ENCODE measurements at regions not wholly inside any gene's neighbourhood (a gene's known extent, or its start where the extent isn't known, plus 50 kb on each side); places are given as distances from the start of the nearest gene placed in this dataset.
"Not testable (repeated sequence)": the region's sequence is repeated elsewhere in the genome, so short reads cannot be mapped to it uniquely, and the experiment has no call there.

DNA sequence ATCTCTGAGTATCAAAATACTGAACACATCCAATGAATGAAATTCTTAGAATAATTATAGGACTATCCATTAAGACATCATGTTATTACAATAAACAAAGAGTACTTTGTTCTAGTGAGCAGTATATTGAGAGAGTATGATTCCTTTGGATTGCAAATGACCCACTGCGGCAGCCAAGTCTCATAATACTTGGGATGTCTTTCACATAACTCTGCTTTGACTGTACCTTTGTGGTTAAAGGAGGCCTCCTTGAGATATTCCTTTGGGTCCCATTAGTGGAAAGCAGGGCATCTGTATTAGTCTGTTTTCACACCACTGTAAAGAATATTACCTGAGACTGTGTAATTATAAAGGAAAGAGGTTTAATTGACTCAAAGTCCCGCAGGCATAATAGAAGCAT is 593.8 kb downstream of the TRHDE start:
- no peak for ATAC-seq

DNA sequence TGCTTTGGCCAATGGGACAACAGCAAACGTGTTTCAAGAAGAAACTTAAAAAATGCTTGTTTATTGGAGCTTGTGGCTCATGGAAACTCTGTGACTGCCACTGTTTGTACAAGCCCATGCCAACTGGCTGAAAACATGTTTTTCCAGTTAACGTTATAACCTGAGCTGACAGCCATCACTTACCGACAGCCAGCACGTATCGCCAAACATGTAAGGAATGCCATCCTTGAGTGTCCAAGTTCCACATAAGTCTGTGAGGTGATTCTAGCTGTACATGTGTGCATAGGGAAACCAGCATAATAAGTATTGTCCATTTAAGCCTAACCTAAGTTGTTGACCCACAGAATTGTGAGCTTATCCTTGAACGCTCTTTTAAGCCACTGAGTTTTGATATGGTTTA is 596.9 kb downstream of the TRHDE start:
- no peak for ATAC-seq

DNA sequence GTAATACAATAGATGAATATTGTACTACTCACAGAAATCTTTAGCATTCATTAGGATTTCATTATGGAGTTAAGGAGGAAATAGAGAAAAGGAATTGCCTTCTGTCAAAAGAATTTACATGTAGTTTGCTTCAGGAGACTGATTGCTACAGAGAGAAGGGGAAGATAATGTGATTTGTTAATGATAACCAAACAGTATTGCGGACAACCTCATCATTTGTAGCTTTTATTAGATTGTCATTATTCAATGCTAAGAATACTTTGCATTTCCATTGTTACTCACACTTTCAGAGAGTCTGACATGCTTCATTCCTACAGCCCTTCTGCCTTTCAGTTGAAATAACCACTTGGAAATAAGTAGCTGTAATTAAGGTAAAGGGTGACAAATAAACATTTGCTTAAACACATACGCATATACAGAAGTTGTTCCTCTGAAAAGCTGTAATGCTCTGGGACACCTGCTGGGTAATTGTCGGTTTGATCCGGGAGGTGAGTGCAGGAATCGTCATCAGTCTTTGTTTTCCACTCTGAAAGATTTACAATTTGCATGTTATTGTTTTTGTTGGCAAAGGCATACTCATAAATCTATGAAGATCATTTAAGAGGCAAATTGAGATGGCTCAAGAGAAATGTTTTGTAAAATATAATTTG is 600.2 kb downstream of the TRHDE start:
- ATAC-seq, result no peak

DNA sequence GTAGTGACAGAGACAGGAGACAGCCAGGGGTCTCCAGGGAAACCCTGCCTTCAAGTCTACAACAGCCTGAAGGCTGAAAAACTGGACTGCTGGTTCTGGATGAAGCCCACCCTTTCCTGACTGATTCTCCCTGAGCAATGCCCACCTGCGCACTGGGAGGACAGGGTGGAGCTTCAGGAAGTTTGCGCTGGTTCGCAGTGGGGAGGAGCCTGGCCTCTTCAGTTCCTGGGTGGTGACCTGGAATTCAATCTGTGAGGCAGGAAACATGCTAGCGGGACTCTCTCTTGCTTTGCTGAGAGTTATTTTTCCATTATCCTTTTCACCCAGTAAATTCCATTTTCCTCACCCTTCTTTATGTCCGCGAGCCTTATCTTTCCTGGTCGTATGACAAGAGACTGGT is 600.8 kb downstream of the TRHDE start:
- ATAC-seq, result no peak

DNA sequence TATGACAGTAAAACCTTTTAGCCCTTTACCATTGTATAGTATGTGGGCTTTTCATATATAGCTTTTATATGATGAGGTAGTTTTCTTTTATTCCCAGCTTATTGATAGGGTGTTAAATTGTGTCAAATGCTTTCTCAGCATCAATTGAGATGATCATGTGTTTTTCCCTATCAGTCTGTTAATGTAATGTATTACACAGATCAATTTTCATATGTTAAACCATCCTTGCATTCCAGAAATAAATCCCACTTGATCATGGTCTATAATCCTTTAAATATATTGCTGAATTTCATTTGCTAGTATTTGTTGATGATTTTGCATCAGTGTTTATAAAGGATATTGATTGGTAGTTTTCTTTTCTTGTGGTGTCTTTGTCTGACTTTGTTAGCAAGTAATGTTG is 603.9 kb downstream of the TRHDE start:
- ATAC-seq, result no peak

DNA sequence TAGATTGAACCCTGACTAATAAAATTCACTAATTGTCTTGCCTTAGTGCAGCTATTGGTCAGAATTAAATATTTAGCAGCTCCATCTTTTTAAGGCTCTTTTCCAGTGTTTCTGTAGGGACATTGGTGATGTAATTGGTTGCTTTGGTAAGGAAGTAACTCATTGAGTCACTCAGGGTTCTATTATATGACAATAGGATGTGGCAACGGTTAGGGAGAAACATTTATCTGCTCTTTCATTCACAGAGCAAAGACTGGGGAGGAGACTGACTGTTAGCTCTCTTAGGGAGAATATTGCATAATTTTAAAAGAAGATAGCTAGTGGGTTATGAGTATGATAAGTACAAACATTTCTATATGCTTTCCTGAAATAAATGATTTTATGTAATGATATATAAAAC is 616.5 kb downstream of the TRHDE start:
- no peak for ATAC-seq

DNA sequence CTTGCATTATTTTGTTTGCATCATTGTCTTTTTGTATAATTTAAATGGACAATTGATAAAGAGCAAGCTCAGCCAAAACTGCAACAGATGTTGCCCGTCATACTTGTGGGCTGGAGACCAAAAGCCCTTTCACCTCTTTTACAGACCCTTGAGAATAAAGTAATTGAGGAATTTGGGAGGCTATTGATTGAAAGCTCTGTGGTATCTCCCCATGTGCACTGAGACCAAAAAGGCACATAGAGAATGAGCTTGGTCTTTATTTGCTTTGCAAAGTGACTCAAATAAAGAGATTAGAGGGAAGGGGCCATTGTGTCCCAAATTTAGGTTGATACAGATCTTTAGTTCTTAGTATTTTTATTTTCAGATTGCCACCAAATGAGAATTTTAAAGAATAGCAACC is 617.6 kb downstream of the TRHDE start:
- ATAC-seq, result no peak

DNA sequence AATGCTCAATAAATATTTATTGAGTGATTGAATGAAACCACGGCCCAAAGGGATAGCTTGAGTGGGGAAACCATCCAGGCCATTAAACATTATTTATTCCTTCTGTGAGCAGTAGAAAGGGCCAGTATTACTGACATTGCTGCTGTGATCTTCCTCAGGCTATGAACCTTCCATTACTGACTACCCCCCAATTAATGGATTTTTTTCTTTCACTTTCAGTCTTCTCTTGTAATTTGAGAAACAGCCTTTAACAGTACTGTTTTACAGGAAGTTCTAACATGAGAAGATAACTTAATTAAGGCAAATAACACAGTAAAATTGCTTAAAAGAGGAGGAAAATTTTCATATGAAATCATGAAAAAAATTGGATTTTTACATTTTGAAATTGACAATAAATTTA is 629.5 kb downstream of the TRHDE start:
- no peak for ATAC-seq

DNA sequence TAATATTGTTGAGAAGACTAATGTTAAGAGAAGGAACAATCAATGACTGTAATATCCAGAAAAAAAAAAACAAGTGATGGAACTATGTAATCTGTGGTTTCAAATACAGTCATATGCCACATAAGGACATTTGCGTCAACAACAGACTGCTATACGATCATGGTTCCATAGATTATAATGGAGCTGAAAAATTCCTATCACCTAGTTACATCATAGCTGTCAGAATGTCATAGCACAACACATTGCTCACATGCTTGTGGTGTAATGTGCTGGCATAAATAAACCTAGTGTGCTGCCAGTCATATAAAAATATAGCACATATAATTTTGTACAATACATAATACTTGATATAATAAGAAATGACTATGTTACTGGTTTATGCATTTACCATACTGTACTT is 653.5 kb downstream of the TRHDE start:
- ATAC-seq, result no peak

DNA sequence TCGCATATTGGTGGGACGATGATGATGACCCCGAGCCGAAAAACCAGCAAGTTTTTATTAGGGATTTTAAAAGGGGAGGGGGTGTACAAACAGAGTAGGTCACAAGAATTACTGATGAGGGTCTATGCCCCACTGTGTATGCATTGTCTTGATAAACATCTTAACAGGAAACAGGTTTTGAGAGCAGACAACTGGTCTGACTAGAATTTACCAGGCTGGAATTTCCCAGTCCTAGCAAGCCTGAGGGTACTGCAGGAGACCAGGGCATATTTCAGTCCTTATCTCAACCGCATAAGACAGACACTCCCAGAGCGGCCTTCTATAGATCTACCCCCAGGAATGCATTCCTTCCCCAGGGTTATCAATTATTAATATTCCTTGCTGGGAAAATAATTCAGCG is 659.7 kb downstream of the TRHDE start:
- ATAC-seq, result not testable (repeated sequence)

DNA sequence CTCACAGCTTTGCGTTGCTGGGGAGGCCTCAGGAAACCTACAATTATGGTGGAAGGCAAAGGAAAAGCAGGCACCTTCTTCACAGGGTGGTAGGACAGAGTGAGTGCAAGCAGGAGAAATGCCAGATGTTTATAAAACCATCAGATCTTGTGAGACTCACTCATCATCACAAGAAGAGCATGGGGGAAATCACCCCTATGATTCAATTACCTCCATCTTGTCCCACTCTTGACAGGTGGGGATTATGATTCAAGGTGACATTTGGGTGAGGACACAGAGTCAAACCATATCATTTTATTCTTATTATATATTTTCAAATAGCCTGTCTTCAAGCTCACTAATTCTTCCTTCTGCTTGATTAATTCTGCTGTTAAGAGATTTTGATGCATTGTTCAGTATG is 665.3 kb downstream of the TRHDE start:
- ATAC-seq, result no peak

DNA sequence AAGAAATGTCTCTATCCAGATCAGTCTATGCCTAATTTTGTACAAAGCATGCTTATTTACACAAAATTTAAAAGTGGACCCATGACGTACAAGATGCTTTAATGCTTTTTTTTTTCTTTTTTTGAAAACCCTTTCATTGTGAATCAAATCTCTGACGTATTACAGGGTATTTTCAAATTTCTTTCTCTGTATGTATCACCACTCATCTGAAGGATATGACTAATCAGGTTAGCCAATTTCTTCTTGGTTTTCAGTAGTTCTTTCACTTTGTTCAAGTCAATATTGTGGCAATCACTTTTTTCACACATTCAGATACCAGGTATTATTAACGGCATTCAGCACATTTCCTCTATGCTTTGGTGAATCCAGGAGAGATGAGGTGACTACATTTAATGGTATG is 685.3 kb downstream of the TRHDE start:
- ATAC-seq, result no peak

DNA sequence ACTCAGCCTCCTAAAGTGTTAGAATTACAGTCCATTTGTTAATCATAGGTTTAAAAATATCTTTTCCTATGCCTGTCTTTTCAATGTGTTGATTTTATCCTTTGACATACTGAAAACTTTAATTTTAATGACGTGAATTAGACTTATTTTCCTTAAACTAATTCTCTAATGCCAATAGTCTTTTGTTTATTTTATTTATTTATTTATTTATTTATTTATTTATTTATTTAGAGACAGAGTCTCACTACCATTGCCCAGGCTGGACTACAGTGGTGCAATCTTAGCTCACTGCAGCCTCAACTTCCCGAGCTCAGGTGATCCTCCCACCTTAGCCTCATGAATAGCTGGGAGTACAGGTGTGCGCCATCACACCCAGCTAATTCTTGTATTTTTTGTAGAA is 694.5 kb downstream of the TRHDE start:
- ATAC-seq, result no peak

DNA sequence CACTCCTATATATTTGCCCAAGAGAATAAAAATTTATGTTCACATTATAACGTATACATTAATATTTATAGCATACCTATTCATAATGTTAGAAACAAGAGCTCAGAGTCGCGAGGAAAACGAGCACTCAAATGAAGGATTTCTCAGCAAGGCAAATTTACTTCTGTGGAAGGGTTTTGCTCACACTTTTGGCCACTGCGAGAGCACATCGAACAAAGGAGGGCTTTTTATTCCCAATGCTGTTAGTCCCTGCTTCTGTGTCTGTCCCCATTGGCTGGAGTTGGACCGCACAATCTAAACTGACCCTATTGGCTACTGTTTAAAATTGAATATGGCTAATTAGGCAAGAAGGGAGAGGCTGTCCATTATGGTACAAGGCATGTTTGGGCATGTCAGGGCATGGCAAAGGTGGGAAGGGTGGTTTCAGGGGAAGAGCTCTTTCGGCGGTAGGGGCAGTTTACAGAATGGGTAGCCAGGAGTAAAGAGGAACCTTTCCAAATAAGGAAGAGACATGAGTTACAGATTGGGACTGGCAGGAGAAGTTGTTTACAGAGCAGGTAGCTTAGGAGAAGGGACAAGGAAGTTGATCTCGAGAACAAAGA is 702.9 kb downstream of the TRHDE start:
- no peak for ATAC-seq

DNA sequence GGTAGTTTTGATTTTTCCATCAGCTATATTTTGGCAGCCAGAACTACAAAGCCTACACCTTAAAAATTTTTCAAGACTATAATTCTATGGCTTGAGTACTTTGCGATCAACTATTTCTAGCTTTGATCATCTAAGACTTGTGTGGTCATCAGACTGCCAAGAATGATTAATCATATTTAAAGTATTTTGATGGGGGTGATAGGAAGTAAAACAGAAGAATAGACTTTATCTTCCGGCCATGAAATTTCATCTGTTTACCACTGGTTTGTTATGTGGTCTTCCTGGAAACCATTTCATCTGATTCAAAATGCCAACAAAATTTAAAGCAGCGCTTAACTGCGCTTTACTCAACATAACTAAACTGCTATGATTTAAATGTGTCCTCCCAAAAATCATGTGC is 706.8 kb downstream of the TRHDE start:
- no peak for ATAC-seq

DNA sequence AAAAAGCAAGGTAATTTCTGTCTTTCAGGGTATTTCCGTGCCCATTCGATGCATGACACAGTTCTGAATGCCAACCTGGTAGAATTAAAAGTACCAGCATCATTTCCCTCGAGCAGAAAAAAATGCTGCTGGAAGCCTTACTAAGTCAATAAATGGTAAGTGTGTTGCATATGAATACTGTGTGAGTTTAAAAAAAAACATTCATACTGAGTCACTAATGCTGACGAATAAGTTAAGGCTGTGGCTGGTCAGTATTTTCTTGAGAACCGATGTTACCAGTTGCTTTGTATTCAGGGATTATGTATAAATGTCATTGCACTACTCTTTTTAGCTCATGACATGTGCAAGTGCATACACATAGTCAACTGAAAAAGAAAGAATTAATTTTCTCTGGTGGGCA is 710.2 kb downstream of the TRHDE start:
- no peak for ATAC-seq

DNA sequence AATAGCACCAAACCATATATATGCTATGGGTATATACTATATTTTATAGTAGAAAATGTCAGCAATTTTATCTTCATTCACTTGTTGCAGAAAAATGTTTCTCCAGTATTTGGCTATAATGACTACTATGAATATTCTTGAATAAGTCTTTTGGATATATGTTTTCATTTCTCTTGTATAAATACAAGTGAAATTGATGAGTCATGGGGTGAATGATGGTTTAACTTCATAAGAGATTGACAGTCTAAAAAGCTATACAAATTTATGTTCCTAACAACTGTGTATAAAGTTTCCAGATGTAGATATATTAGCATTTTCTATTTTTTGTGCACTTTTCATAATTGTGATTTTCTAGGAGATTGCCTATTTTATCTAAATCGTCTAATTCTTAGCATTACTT is 714.8 kb downstream of the TRHDE start:
- ATAC-seq, result no peak

DNA sequence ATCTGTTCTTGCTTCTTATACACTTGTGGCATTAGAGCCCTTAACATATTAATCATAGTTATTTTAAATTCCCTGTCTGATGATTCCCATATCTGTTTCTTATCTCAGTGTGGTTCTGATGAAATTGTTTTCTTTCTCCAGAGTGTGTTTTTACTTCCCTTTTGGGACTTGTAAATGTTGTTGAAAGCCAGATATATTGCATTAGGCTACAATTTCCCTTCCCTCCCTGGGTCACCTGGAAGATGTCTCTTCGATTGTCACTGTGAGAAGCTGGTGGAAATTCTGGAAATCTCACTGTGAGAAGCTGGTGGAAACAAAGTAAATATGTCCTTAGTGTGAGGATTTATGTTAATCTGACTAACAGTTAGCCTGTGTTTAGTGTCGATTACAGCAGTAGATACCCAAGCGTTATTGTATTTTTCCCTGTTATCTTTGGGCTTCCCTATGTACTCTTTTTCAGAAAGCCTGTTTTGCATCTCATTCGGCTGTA is 717.3 kb downstream of the TRHDE start:
- ATAC-seq, result no peak

DNA sequence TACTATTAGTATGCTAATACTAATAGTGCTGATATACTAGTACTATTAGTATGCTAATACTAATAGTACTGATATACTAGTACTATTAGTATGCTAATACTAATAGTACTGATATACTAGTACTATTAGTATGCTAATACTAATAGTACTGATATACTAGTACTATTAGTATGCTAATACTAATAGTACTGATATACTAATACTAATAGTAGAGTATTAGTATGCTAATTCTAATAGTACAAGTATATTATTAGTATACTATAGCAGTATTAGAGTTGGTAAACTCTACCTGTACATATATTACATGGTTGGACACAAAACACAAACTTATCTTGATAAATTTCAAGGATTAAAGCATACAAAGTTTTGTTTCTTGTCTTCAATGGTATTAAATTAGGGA is 722.9 kb downstream of the TRHDE start:
- ATAC-seq, result not testable (repeated sequence)

DNA sequence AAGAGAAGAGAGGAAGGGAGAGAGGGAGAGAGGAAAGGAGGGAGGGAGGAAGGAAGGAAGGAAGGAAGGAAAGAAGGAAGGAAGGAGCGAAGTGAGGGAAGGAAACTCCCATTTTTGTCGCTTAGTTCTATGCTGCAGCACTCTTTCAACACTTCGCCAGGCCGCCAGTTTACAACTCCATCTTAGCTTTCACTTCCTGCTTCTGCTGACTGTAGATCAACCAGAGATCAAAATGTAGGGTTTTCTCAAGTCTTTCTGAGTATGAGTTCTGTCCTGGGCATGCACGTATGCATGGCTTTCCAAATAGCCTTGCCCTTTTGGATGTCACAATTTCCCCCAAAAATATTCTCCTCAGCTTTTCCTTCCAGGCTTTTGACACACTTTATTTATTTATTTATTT is 723.4 kb downstream of the TRHDE start:
- no peak for ATAC-seq

DNA sequence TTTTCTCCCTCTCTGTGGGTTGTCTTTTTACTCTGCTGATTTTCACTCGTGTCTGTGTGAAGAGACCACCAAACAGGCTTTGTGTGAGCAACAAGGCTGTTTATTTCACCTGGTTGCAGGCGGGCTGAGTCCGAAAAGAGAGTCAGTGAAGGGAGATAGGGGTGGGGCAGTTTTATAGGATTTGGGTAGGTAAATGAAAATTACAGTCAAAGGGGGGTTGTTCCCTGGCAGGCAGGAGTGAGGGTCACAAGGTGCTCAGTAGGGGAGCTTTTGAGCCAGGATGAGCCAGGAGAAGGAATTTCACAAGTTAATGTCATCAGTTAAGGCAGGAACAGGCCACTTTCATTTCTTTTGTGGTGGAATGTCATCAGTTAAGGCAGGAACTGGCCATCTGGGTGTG is 729.6 kb downstream of the TRHDE start:
- ATAC-seq, result not testable (repeated sequence)

DNA sequence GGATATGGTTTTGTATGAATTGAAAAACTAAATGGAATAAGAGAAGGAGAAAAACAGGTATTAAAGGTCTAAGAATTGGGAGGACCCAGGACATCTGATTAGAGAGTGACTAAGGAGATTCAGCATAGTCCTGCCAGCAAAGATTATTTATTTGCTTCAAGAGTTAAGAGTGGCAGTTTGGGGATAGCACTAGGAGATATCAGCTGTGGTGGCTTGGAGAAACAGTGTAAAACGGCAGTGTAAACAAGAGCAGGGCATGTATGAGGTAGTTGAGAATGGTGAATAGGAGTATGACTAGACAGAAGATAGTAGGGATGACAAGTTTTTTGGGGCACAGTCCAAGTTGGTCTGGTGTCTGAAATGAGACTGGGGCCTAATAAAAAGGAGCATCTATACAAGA is 730.3 kb downstream of the TRHDE start:
- not testable (repeated sequence) for ATAC-seq

DNA sequence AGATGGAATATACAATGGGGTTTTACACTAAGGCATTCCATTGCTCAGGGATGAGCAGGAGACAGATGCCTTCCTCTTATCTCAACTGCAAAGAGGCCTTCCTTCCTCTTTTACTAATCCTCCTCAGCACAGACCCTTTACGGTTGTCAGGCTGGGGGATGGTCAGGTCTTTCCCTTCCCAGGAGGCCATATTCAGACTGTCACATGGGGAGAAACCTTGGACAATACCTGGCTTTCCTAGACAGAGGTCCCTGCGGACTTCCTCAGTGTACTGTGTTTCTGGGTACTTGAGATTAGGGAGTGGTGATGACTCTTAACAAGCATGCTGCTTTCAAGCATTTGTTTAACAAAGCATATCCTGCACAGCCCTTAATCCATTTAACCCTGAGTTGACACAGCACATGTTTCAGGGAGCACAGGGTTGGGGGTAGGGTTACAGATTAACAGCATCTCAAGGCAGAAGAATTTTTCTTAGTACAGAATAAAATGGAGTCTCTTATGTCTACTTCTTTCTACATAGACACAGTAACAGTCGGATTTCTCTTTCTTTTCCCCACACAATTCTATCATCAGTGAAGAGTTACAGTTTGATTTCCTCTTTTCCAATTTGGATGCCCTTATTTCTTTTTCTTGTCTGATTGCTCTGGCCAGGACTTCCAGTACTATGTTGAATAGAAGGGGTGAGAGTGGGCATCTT is 737.1 kb downstream of the TRHDE start:
- not testable (repeated sequence) for ATAC-seq

DNA sequence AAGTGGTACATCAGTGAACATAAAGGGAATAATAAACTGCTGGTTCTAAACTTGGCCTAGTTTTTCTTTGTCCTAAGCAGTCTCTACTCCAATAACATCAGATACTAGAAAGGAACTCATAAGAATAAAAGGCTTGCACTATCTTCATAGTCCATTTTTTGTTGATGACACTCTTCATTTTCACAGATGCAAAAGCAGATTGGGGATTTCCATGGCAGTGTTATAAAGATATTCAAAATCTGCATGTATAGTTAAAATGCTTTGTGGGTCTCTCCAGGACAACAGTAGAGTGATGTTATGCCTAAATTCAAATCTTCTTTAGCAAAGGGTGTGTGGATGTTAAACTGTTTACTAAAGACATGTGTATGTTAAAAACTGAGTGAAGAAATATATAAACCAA is 745.8 kb downstream of the TRHDE start:
- no peak for ATAC-seq
